GM21526 (cell line): ENCODE measurements at regions not wholly inside any gene's neighbourhood (a gene's known extent, or its start where the extent isn't known, plus 50 kb on each side); places are given as distances from the start of the nearest gene placed in this dataset.
"Not testable (repeated sequence)": the region's sequence is repeated elsewhere in the genome, so short reads cannot be mapped to it uniquely, and the experiment has no call there.

Source experiments
- ATAC-seq: cut with Tn5 transposase; IDR thresholded peaks from one replicate; pipeline ENCODE4 v1.9.1; 2021; ENCODE audit warnings: moderate library complexity; ENCODE audit not compliant: unreplicated experiment, low FRiP score

- ATAC-seq = no peak
These were observed 120.1 kb upstream of the HDDC2 start for GRCh38 chr6:125421836-125422235.

GRCh38 chr6:125423047-125423446 lies 121.3 kb upstream of the HDDC2 start:
- no peak for ATAC-seq

GRCh38 chr6:125431971-125432370 lies 130.2 kb upstream of the HDDC2 start:
- no peak for ATAC-seq

- peak; percentile 71 for ATAC-seq
These were observed 131.2 kb upstream of the HDDC2 start for GRCh38 chr6:125432963-125433362.

- no peak for ATAC-seq
These were observed 133.0 kb upstream of the HDDC2 start for GRCh38 chr6:125434760-125435159.

GRCh38 chr6:125439512-125439911 lies 137.7 kb upstream of the HDDC2 start:
- no peak for ATAC-seq

- ATAC-seq = no peak
These were observed 142.5 kb upstream of the HDDC2 start for GRCh38 chr6:125444006-125444923.

- no peak for ATAC-seq
These were observed 143.3 kb upstream of the HDDC2 start for GRCh38 chr6:125445054-125445453.

- ATAC-seq = no peak
These were observed 144.2 kb upstream of the HDDC2 start for GRCh38 chr6:125446011-125446410.

GRCh38 chr6:125451750-125452149 lies 150.0 kb upstream of the HDDC2 start:
- ATAC-seq = no peak

GRCh38 chr6:125453516-125453915 lies 151.7 kb upstream of the HDDC2 start:
- no peak for ATAC-seq

- ATAC-seq = no peak
These were observed 152.6 kb upstream of the HDDC2 start for GRCh38 chr6:125454351-125454750.

- not testable (repeated sequence) for ATAC-seq
These were observed 156.7 kb upstream of the HDDC2 start for GRCh38 chr6:125458493-125458892.

GRCh38 chr6:125465332-125465731 lies 163.6 kb upstream of the HDDC2 start:
- not testable (repeated sequence) for ATAC-seq

- no peak for ATAC-seq
These were observed 168.1 kb upstream of the HDDC2 start for GRCh38 chr6:125469915-125470314.

- no peak for ATAC-seq
These were observed 169.9 kb upstream of the HDDC2 start for GRCh38 chr6:125471667-125472066.

- ATAC-seq = no peak
These were observed 172.3 kb upstream of the HDDC2 start for GRCh38 chr6:125474061-125474460.

GRCh38 chr6:125477156-125477555 lies 175.4 kb upstream of the HDDC2 start:
- no peak for ATAC-seq

GRCh38 chr6:125477844-125478243 lies 176.1 kb upstream of the HDDC2 start:
- ATAC-seq = no peak

- ATAC-seq = no peak
These were observed 178.4 kb upstream of the HDDC2 start for GRCh38 chr6:125480146-125480545.

GRCh38 chr6:125480571-125480970 lies 178.8 kb upstream of the HDDC2 start:
- no peak for ATAC-seq

GRCh38 chr6:125481056-125481455 lies 179.3 kb upstream of the HDDC2 start:
- ATAC-seq = no peak
